ENCODE measurements at regions not wholly inside any gene's neighbourhood (a gene's known extent, or its start where the extent isn't known, plus 50 kb on each side); places are given as distances from the start of the nearest gene placed in this dataset.

- TF ChIP-seq EZH2 (IDR thresholded peaks at IDR 0.05; ENCODE audit: low read depth, unreplicated experiment) (no peak), CTCF (conservative IDR thresholded peaks at IDR 0.05; ENCODE audit: low read depth in 2 of 2) (no peak), CREB1 (CRISPR knock-in tag; IDR thresholded peaks at IDR 0.05; ENCODE audit: low read depth) (no peak), EZH2phosphoT487 (IDR thresholded peaks at IDR 0.05; ENCODE audit: unreplicated experiment) (no peak), POLR2AphosphoS5 (IDR thresholded peaks at IDR 0.05; ENCODE audit: low read depth) (no peak), REST (IDR thresholded peaks at IDR 0.05; ENCODE audit: unreplicated experiment) (no peak), JUNB (IDR thresholded peaks at IDR 0.05; ENCODE audit: unreplicated experiment) (no peak), STAT1 (IDR thresholded peaks at IDR 0.05; ENCODE audit: unreplicated experiment) (no peak), ETS1 (IDR thresholded peaks at IDR 0.05) (no peak), NANOG (IDR thresholded peaks at IDR 0.05; ENCODE audit: borderline replicate concordance) (no peak), ZNF114 (CRISPR knock-in tag; IDR thresholded peaks at IDR 0.05) (no peak)
Observed at GRCh38 chr21:28213261-28213660, 779.4 kb downstream of the LTN1 start.

Data from GM23338 (cell line).